Activated naive CD4-positive, alpha-beta T cell treated with anti-CD3 and anti-CD28 coated beads, Interleukin-2, amount 10 ng/mL, durations not matched to agents 7 days and 5 days (primary cell): ENCODE measurements at regions not wholly inside any gene's neighbourhood (a gene's known extent, or its start where the extent isn't known, plus 50 kb on each side); places are given as distances from the start of the nearest gene placed in this dataset.

Source experiments
- CTCF ChIA-PET: fragments of 350-600 bp; sonication (Branson Sonifier 250); formaldehyde crosslinking; loops from one replicate; lab custom pipeline; 2021; ENCODE audit warnings: antibody characterized with exemption; lab: Charles Lee
- DNase-seq: peaks from one replicate; pipeline ENCODE4 v3.0.0-alpha.2; 2020
- H3K27ac Mint-ChIP-seq: one replicate; pipeline ENCODE4 v1.8.0; 2021; ENCODE audit warnings: mild to moderate bottlenecking, moderate library complexity, mixed read lengths
- H3K27me3 Mint-ChIP-seq: one replicate; pipeline ENCODE4 v1.8.0; 2021; ENCODE audit warnings: mild to moderate bottlenecking, mixed read lengths
- H3K36me3 Mint-ChIP-seq: one replicate; pipeline ENCODE4 v1.8.0; 2021; ENCODE audit warnings: mixed read lengths
- H3K4me1 Mint-ChIP-seq: one replicate; pipeline ENCODE4 v1.8.0; 2021; ENCODE audit warnings: mixed read lengths
- H3K4me3 Mint-ChIP-seq: one replicate; pipeline ENCODE4 v1.8.0; 2021; ENCODE audit warnings: mild to moderate bottlenecking, moderate library complexity, mixed read lengths
- H3K9me3 Mint-ChIP-seq: one replicate; pipeline ENCODE4 v1.8.0; 2021; ENCODE audit warnings: mixed read lengths

DNA sequence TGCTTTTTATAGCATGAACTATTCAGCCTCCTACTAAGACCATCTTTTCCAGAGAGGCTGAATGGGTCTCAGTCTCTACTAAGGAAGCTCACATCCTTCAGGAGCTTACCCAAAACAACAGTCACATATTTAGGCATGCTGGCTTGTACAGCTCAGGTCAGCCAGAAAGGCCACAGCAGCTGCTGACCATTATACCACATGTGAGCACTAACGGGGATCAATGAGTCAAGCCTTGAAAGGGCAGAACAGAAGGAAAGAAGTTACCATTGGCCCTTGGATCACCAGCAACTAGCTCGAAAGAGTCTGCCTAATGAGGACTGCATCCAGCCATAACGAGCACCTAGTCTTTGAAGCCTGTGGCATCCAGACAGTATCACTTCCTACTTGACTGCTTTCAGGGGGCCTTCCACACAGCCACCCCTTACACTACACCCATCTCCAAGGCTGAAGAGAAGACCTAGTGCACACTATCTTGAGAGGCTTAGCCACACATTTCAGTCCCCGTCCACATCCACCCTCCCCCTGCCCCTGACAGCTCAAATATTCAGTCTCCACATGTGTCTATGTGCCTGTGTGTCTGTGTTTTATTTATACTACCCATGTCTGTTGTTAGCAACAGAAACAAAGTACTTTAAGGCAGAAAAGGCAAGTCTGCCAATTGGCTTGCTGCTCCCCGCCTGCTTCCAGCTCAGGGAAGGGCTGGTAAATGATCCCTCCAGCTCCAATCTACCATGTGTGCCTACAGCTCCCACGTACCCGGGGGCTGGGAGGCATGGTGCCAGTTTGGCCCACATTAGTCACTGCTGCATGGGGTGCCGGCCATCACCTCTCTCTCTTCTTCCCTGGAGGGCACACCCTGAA, 95.5 kb downstream of the RPL27A start:
- peaks cover 3% of the 10 kb centered on the region for H3K4me1 Mint-ChIP-seq
- no peaks in the 10 kb centered on the region for H3K9me3 Mint-ChIP-seq
- no peaks in the 10 kb centered on the region for H3K36me3 Mint-ChIP-seq
- peaks cover 25% of the 10 kb centered on the region for H3K27me3 Mint-ChIP-seq
- CTCF ChIA-PET, result no interaction called here
- DNase-seq, result no peak
- H3K4me3 Mint-ChIP-seq, result no peak overlapping the region
- no peak overlapping the region for H3K27ac Mint-ChIP-seq

DNA sequence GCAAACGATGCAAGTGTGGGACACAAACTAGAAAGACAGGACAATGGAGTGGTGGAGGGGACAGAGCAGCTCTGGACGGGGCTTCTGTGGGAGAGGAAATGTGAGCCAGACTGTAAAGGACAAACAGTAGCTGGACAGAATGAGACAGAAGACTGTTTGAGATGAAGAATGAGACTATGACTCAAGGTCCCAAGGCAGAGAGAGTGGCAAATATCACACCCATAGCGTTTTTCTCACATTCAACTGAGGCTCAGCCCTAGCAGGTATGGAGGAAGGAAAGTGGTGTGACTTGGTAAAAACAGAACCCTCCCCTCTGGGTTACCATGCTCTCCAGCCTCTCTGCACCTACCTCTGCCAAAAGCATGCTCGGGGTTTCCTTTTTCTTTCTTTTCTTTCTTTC, 96.5 kb downstream of the RPL27A start:
- no peak overlapping the region for H3K4me3 Mint-ChIP-seq
- H3K27ac Mint-ChIP-seq, result no peak overlapping the region
- peaks cover 3% of the 10 kb centered on the region for H3K4me1 Mint-ChIP-seq
- H3K36me3 Mint-ChIP-seq, result no peaks in the 10 kb centered on the region
- no peaks in the 10 kb centered on the region for H3K9me3 Mint-ChIP-seq
- peaks cover 31% of the 10 kb centered on the region for H3K27me3 Mint-ChIP-seq
- CTCF ChIA-PET, result interaction anchor here (1.3 kb wide), 1 partner anchor 35 kb away, joined by 3 read pairs; no protein-coding TSS in a partner anchor
- no peak for DNase-seq

DNA sequence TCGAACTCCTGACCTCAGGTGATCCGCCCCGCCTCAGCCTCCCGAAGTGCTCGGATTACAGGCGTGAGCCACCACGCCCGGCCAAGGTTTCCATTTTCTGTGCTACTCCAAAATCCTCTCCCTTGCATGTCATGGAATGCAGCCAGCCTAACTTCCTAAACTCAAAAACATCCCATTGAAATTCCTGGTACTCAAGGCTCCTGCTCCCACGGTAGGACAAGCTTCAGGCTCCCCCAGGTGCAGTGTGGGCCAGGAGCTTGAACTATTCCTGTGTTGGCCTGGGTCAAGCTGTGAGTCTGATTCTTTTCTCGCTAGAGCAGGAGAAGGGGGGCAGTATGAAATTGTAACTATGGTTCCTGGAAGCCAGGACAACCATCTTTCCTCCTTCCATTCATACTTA, 97.1 kb downstream of the RPL27A start:
- H3K27me3 Mint-ChIP-seq, result peaks cover 33% of the 10 kb centered on the region
- CTCF ChIA-PET, result interaction anchor here (1.3 kb wide), 1 partner anchor 34 kb away, joined by 3 read pairs; no protein-coding TSS in a partner anchor
- no peaks in the 10 kb centered on the region for H3K9me3 Mint-ChIP-seq
- no peak overlapping the region for H3K27ac Mint-ChIP-seq
- DNase-seq, result no peak
- no peaks in the 10 kb centered on the region for H3K4me1 Mint-ChIP-seq
- no peaks in the 10 kb centered on the region for H3K36me3 Mint-ChIP-seq
- H3K4me3 Mint-ChIP-seq, result no peak overlapping the region

DNA sequence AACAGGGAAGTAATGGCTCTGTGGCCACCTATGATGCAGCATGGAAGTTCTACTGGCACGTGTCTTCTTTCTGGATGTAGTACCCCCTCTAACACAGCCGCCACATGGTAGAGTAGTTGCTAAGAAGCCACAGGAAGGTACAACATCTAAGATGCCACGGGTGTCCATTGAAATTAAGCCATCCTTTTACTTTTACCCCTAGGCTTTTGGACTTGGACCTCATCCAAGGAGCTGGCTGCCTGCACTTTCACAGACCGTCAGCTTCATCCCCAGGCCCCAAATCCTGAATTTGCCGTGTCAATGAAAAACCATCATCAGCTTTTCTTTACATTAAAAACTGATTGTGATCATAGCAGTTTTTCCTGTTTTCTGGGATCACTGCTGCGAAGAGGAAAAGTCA, 102.4 kb downstream of the RPL27A start:
- CTCF ChIA-PET, result no interaction called here
- H3K27me3 Mint-ChIP-seq, result peaks cover 21% of the 10 kb centered on the region

DNA sequence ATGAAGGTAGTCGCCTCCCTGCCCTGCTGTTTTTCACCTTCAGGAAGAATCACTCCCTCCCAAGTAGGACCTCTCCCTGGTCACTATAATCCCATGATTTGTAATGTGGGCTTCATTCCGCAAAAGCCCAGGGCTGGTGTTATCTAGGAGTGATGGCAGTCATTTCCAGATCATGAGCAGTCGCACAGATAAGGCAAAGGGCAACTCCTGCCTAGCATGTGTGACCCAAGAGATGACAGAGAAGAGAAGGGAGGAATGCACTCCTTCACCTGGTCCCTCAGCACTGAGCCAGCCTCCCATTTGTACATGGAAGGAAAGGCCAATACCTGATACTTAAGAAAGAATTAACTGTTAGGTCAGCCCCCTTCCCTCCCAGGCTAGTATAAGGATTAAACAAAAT, 102.9 kb downstream of the RPL27A start:
- H3K27me3 Mint-ChIP-seq, result peaks cover 20% of the 10 kb centered on the region
- no peaks in the 10 kb centered on the region for H3K9me3 Mint-ChIP-seq
- DNase-seq, result no peak
- H3K4me3 Mint-ChIP-seq, result no peak overlapping the region
- H3K4me1 Mint-ChIP-seq, result no peaks in the 10 kb centered on the region
- no peaks in the 10 kb centered on the region for H3K36me3 Mint-ChIP-seq
- H3K27ac Mint-ChIP-seq, result no peak overlapping the region
- CTCF ChIA-PET, result no interaction called here

More for the DNA sequence above, 102.4 kb downstream of the RPL27A start:
- H3K9me3 Mint-ChIP-seq, result no peaks in the 10 kb centered on the region
- no peak overlapping the region for H3K4me3 Mint-ChIP-seq
- DNase-seq, result no peak
- H3K27ac Mint-ChIP-seq, result no peak overlapping the region
- H3K4me1 Mint-ChIP-seq, result no peaks in the 10 kb centered on the region
- H3K36me3 Mint-ChIP-seq, result no peaks in the 10 kb centered on the region

DNA sequence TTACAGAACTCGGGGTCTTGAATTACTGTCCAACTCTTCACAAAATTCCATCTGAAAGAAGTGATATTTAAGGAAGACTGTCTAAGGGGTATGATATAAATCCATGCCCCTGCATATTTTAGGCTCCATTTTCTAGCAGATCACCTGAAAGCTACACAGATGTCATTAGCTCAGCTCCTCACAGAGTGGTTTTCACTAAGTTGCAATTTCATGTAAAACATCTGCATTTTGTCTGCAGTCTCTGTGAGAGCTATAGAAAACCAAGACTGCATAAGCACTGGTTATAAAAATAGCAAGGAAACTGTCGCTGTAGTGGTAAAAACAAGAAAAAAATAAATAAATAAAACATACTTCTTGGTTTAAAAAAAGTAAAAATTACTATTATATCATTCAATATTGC, 103.4 kb downstream of the RPL27A start:
- Mint-ChIP-seq H3K4me1 (no peaks in the 10 kb centered on the region), H3K27me3 (peaks cover 17% of the 10 kb centered on the region), H3K36me3 (no peaks in the 10 kb centered on the region), H3K27ac (no peak overlapping the region), H3K9me3 (no peaks in the 10 kb centered on the region), H3K4me3 (no peak overlapping the region)
- no peak for DNase-seq
- CTCF ChIA-PET, result no interaction called here

DNA sequence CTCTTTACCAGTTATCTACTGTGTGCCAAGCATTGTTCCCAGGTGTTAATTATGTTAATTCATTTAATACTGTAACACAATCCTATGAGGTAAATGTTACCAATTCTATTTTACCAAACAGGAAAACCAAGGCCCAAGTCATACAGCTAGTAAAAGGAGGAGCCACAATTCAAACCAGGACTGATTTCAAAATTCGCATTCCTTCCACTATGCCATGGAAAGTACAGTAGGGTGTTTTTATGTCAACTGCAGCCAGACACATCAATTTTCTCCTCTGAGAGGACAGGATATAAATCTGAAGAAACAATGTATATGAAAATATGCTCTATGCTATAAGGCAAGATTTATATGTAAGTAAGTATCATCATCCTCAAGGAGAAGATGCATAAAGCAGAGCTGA, 104.3 kb downstream of the RPL27A start:
- H3K9me3 Mint-ChIP-seq, result no peaks in the 10 kb centered on the region
- peaks cover 14% of the 10 kb centered on the region for H3K27me3 Mint-ChIP-seq
- CTCF ChIA-PET, result no interaction called here
- H3K27ac Mint-ChIP-seq, result no peak overlapping the region
- no peak for DNase-seq
- H3K36me3 Mint-ChIP-seq, result no peaks in the 10 kb centered on the region
- H3K4me1 Mint-ChIP-seq, result no peaks in the 10 kb centered on the region
- no peak overlapping the region for H3K4me3 Mint-ChIP-seq

DNA sequence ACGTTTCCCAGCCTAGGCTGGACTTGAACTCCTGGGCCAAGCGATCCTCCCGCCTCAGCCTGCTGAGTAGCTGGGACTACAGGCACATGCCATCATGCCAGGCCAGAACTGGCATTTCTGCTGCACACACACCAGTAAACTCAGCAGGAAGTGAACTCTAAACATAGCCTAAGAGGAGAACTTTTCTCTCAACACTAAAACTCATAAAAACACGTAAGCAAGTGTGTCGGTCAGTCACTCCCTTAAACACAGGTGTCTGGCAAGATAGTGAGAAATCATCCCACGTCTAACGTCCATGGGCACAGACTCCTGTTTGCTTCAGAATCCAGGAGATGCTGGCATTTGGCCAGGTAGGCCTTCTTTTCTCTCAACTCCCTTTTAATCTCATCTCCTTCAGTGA, 104.8 kb downstream of the RPL27A start:
- Mint-ChIP-seq H3K4me3 (no peak overlapping the region), H3K36me3 (no peaks in the 10 kb centered on the region), H3K27me3 (peaks cover 14% of the 10 kb centered on the region), H3K27ac (no peak overlapping the region), H3K9me3 (no peaks in the 10 kb centered on the region), H3K4me1 (no peaks in the 10 kb centered on the region)
- no peak for DNase-seq
- CTCF ChIA-PET, result no interaction called here

DNA sequence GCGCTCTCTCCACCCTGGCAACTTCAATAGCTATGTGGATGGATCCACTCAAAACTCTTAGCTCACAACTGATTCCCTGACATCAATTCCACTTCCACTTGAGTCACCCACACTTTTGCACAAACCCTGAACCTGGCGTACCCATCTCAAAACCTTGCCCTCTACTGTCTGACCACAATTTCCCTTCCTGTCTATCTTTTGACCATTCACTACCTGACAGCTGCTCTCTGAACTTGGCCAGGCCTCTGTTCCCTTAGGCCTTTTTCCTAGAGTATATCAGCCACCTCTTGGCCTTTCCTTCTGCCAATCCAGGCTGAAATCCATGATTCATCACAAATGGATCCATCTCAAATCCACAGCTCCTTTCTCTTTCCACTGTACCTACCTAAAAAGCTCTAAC, 106.0 kb downstream of the RPL27A start:
- no peaks in the 10 kb centered on the region for H3K4me1 Mint-ChIP-seq
- CTCF ChIA-PET, result no interaction called here

DNA sequence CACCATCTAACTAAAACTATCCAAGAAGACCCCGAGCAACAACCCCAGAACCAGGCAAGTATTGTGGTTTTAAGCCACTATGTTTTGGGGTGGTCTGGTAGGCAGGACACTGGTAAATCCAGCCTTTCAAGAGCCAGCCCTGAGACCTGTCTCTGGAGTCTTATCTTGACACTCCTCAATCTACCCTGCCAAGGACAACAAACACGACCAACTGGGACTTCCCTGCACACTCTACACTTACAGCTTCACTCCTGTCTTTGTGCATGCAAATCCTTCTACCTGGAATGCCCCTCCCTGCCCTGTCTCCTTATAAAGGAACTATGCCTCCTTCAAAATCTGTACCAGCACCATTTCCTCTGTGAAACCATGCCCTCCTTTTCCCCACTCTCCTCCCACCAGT, 107.3 kb downstream of the RPL27A start:
- H3K4me3 Mint-ChIP-seq, result no peak overlapping the region
- peaks cover 10% of the 10 kb centered on the region for H3K27me3 Mint-ChIP-seq
- H3K9me3 Mint-ChIP-seq, result no peaks in the 10 kb centered on the region
- no peak overlapping the region for H3K27ac Mint-ChIP-seq
- DNase-seq, result no peak
- H3K4me1 Mint-ChIP-seq, result no peaks in the 10 kb centered on the region
- H3K36me3 Mint-ChIP-seq, result no peaks in the 10 kb centered on the region
- CTCF ChIA-PET, result no interaction called here

More for the DNA sequence above, 106.0 kb downstream of the RPL27A start:
- H3K36me3 Mint-ChIP-seq, result no peaks in the 10 kb centered on the region
- no peak for DNase-seq
- H3K9me3 Mint-ChIP-seq, result no peaks in the 10 kb centered on the region
- no peak overlapping the region for H3K27ac Mint-ChIP-seq
- no peak overlapping the region for H3K4me3 Mint-ChIP-seq
- peaks cover 10% of the 10 kb centered on the region for H3K27me3 Mint-ChIP-seq

DNA sequence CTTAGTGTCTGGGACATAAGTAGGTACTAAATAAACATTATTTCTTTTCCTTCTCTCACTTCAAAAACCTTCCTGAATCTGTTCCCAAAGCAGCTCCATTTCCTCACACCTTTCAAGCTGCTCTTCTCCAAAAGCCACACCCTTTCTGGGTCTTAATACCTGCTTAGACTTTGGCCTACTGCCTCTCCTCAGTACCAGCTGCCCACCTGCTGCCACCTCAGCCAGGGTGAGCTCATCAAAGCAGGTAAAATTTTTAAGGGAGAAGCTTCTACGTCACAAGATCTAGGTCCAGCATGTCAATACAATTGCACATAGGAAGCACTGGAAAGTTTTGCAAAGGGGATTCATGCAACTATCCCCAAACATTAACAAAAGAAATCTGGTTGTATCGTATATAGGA, 108.4 kb downstream of the RPL27A start:
- CTCF ChIA-PET, result no interaction called here
- Mint-ChIP-seq H3K27me3 (peaks cover 13% of the 10 kb centered on the region), H3K4me3 (no peak overlapping the region), H3K36me3 (no peaks in the 10 kb centered on the region), H3K27ac (no peak overlapping the region), H3K4me1 (peaks cover 4% of the 10 kb centered on the region), H3K9me3 (no peaks in the 10 kb centered on the region)
- no peak for DNase-seq

DNA sequence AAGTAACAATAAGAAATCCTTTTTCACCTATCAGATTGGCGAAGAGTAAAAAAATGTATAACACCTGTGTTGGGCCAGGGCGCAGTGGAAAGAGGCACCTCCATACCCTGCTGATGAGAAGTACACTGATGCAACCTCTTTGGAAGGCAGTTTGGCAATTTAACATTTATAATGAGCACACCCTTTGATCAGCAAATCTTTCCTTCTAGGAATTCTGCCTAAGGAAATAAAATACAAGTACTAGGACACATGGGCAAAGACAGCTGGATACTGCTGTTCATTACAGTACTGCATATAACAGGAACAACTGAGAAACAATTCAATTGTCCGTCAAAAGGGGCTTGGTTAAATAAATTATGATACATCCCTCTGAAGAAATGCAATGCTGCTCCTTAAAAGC, 110.1 kb downstream of the RPL27A start:
- no peak for DNase-seq
- H3K27ac Mint-ChIP-seq, result no peak overlapping the region
- no peak overlapping the region for H3K4me3 Mint-ChIP-seq
- H3K36me3 Mint-ChIP-seq, result no peaks in the 10 kb centered on the region
- peaks cover 10% of the 10 kb centered on the region for H3K4me1 Mint-ChIP-seq
- no peaks in the 10 kb centered on the region for H3K9me3 Mint-ChIP-seq
- CTCF ChIA-PET, result no interaction called here
- H3K27me3 Mint-ChIP-seq, result peaks cover 18% of the 10 kb centered on the region

DNA sequence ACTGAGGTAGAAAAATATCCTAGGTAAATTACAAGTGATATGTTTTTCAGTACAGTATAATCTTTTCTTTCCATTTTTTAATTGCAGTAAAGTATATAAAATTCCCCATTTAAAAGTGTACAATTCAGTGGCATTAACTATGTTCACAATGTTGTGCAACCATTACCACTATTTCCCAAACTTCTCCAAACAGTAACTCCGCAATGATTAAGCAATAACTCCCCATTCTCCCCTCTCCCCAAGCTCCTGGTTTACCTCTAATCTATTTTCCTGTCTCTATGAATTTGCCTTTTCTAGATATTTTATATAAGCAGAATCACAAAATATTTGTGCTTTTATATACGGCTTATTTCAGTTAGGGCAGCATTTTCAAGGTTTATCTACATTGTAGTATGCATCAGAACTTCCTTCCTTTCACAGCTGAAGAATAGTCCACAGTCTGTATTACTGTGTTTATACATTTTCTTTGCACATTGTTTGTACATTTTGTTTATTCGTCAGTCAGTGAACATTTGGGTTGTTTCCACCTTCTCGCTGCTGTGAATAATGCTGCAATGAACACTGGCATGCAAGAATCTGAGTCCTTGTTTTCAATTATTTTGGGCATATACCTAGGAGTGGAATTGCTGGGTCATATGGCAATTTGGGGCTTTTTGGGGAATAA, 110.7 kb downstream of the RPL27A start:
- H3K27me3 Mint-ChIP-seq, result peaks cover 20% of the 10 kb centered on the region
- CTCF ChIA-PET, result no interaction called here

DNA sequence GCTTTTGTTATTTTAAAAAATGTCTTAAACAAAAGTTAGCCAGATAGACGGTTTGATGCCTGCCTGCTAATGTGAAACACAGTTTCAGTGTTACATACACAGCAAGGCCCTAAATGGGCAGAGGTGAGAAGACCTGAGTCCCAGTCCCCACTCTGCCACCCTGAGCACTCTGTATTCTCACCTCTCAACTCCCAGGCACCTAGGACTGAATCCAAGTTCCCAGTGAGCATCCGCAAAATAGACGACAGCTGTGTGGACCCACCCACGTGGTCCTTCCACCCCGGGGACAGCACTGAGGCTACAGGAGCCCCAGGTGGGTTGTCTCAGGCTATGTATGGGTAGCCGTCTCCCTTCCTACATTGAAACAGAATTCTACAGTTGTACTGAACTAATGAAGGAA, 111.5 kb downstream of the RPL27A start:
- DNase-seq, result no peak
- Mint-ChIP-seq H3K27ac (no peak overlapping the region), H3K4me1 (peaks cover 12% of the 10 kb centered on the region), H3K36me3 (no peaks in the 10 kb centered on the region), H3K9me3 (no peaks in the 10 kb centered on the region), H3K4me3 (no peak overlapping the region), H3K27me3 (peaks cover 21% of the 10 kb centered on the region)
- CTCF ChIA-PET, result no interaction called here

More for the DNA sequence above, 110.7 kb downstream of the RPL27A start:
- H3K4me3 Mint-ChIP-seq, result no peak overlapping the region
- no peak overlapping the region for H3K27ac Mint-ChIP-seq
- peaks cover 10% of the 10 kb centered on the region for H3K4me1 Mint-ChIP-seq
- H3K36me3 Mint-ChIP-seq, result no peaks in the 10 kb centered on the region
- no peaks in the 10 kb centered on the region for H3K9me3 Mint-ChIP-seq
- no peak for DNase-seq

DNA sequence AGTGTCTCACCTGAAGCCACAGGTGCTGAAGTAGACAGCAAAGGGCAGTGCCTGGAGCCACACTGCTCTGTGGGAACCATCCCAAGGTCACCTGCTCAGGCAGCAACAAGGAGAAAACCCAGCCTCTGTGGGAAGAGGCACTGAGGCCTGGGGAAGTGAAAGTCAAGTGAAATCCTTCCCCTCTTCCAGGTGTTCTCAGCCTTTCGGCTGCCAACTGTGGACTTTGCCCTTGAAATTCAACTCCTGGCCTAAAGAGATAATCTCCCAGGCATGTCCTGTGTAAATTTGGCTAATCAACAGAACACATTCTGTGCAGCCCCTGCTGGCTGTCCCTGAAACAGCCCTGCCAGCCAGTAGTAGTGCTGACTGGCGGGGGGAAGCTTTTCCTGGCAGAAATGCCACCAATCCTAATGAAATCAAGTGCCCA, 112.1 kb downstream of the RPL27A start:
- Mint-ChIP-seq H3K27ac (no peak overlapping the region), H3K9me3 (no peaks in the 10 kb centered on the region), H3K4me3 (no peak overlapping the region), H3K4me1 (peaks cover 14% of the 10 kb centered on the region), H3K27me3 (peaks cover 25% of the 10 kb centered on the region), H3K36me3 (no peaks in the 10 kb centered on the region)
- no peak for DNase-seq
- CTCF ChIA-PET, result no interaction called here
